Dermis microvascular lymphatic vessel endothelial cell (primary cell): ENCODE measurements at regions not wholly inside any gene's neighbourhood (a gene's known extent, or its start where the extent isn't known, plus 50 kb on each side); places are given as distances from the start of the nearest gene placed in this dataset.
"Not testable (repeated sequence)": the region's sequence is repeated elsewhere in the genome, so short reads cannot be mapped to it uniquely, and the experiment has no call there.

Experiments used
- DNase-seq, 2 donors: peaks; one replicate each; pipeline versions ENCODE4 v3.0.0 to v3.0.0-alpha.2; 2010; ENCODE audit warnings: low read depth in 2 of 2

- no peak for DNase-seq
Measured at GRCh38 chr20:6715401-6715941, 52.0 kb upstream of the BMP2 start.

- DNase-seq: peak in 1 of 2 donors; percentile 2
Measured at GRCh38 chr20:6714279-6714711, 53.2 kb upstream of the BMP2 start.

- peak in 1 of 2 donors; percentile 63 for DNase-seq
Measured at GRCh38 chr20:6711951-6712649, 55.4 kb upstream of the BMP2 start.

- DNase-seq: peak; percentile 64
Measured at GRCh38 chr20:6709910-6710595, 57.4 kb upstream of the BMP2 start.

GRCh38 chr20:6708010-6708409 lies 59.5 kb upstream of the BMP2 start:
- peak; percentile 90 to 91 for DNase-seq

- no peak for DNase-seq
Measured at GRCh38 chr20:6707321-6707831, 60.1 kb upstream of the BMP2 start.

- DNase-seq: no peak
Measured at GRCh38 chr20:6705926-6706548, 61.4 kb upstream of the BMP2 start.

- DNase-seq: no peak
Measured at GRCh38 chr20:6705106-6705766, 62.2 kb upstream of the BMP2 start.

- peak; percentile 77 to 82 for DNase-seq
Measured at GRCh38 chr20:6704132-6704861, 63.2 kb upstream of the BMP2 start.

- DNase-seq: no peak
Measured at GRCh38 chr20:6703656-6704055, 63.8 kb upstream of the BMP2 start.

- peak in 1 of 2 donors; percentile 41 for DNase-seq
Measured at GRCh38 chr20:6703047-6703446, 64.4 kb upstream of the BMP2 start.

GRCh38 chr20:6702144-6702543 lies 65.3 kb upstream of the BMP2 start:
- peak; percentile 85 to 90 for DNase-seq

- DNase-seq: peak; percentile 74 to 85
Measured at GRCh38 chr20:6700563-6701329, 66.7 kb upstream of the BMP2 start.

GRCh38 chr20:6699921-6700562 lies 67.4 kb upstream of the BMP2 start:
- DNase-seq: peak in 1 of 2 donors; percentile 87

GRCh38 chr20:6698723-6699122 lies 68.8 kb upstream of the BMP2 start:
- DNase-seq: peak in 1 of 2 donors; percentile 57

- DNase-seq: no peak
Measured at GRCh38 chr20:6698056-6698455, 69.4 kb upstream of the BMP2 start.

- DNase-seq: no peak
Measured at GRCh38 chr20:6697228-6697972, 70.1 kb upstream of the BMP2 start.

- DNase-seq: no peak
Measured at GRCh38 chr20:6696001-6696400, 71.5 kb upstream of the BMP2 start.

GRCh38 chr20:6693808-6694198 lies 73.7 kb upstream of the BMP2 start:
- not testable (repeated sequence) for DNase-seq
